Panc1 (cell line): ENCODE measurements at regions not wholly inside any gene's neighbourhood (a gene's known extent, or its start where the extent isn't known, plus 50 kb on each side); places are given as distances from the start of the nearest gene placed in this dataset.

Experiments
- ATAC-seq: fragments of 200-7000 bp; cut with Tn5 transposase; 2 replicates; pipeline ENCODE4 v1.9.1; 2020; ENCODE audit warnings: mild to moderate bottlenecking, moderate library complexity
- BruUV-seq: library from RNA; stranded (reverse); fragments of 400-500 nt; replicated peaks from 2 replicates; lab custom pipeline; 2021; lab: Mats Ljungman, UMichigan
- CTCF ChIA-PET: fragments of 300-600 bp; sonication (Branson Sonifier 250); formaldehyde crosslinking; loops from one replicate; lab custom pipeline; 2022; ENCODE audit warnings: antibody characterized with exemption; lab: Charles Lee
- POLR2A ChIA-PET: fragments of 300-600 bp; sonication (Branson Sonifier 250); formaldehyde crosslinking; loops from one replicate; lab custom pipeline; 2022; ENCODE audit warnings: antibody characterized with exemption; lab: Charles Lee
- DNase-seq: peaks from one replicate; pipeline ENCODE4 v3.0.0-alpha.2; 2010; ENCODE audit warnings: low read depth, low spot score
- H3K27ac ChIP-seq: 2 replicates; pipeline ENCODE4 v1.5.1; 2011; ENCODE audit warnings: mild to moderate bottlenecking, low read length, inconsistent platforms
- H3K27me3 ChIP-seq: fragments of 200-500 bp; sonication (Bioruptor generic); 2 replicates; pipeline ENCODE4 v1.6.0; 2014; ENCODE audit warnings: low read length, inconsistent platforms; ENCODE audit not compliant: control insufficient read depth, insufficient read depth
- H3K36me3 ChIP-seq: fragments of 200-500 bp; sonication (Bioruptor generic); 2 replicates; pipeline ENCODE4 v1.5.1; 2014; ENCODE audit warnings: inconsistent platforms, mild to moderate bottlenecking, low read length, moderate library complexity; ENCODE audit not compliant: control insufficient read depth, insufficient read depth
- H3K4me1 ChIP-seq: 2 replicates; pipeline ENCODE4 v1.5.1; 2011; ENCODE audit warnings: inconsistent platforms, mild to moderate bottlenecking, low read length, moderate library complexity; ENCODE audit not compliant: control insufficient read depth, insufficient read depth
- H3K4me3 ChIP-seq, 2 experiments: 2 replicates each; pipeline ENCODE4 v1.5.1; 2011 to 2012; ENCODE audit warnings: low read depth in 2 of 2, low read length in 2 of 2, mild to moderate bottlenecking in 2 of 2, inconsistent platforms in 1 of 2, moderate library complexity in 1 of 2
- H3K9me3 ChIP-seq: fragments of 200-500 bp; sonication (Bioruptor generic); 2 replicates; pipeline ENCODE4 v1.5.1; 2014; ENCODE audit warnings: low read depth, mild to moderate bottlenecking, inconsistent platforms, low read length, moderate library complexity; ENCODE audit not compliant: control insufficient read depth, insufficient read depth
- CTCF ChIP-seq: fragments of 450-650 bp; IDR thresholded peaks from 2 replicates; pipeline ENCODE4 v1.5.1; 2017; ENCODE audit warnings: mild to moderate bottlenecking
- POLR2AphosphoS5 ChIP-seq: IDR thresholded peaks from 2 replicates; pipeline ENCODE4 v1.6.1; 2012; ENCODE audit warnings: mild to moderate bottlenecking, low read depth, low read length, moderate library complexity
- REST ChIP-seq, 2 experiments: IDR thresholded peaks; 2 replicates each; pipeline ENCODE4 v1.6.1; 2011 to 2012; ENCODE audit warnings: low read depth in 2 of 2, control low read depth in 1 of 2, low read length in 1 of 2, mild to moderate bottlenecking in 1 of 2, moderate library complexity in 1 of 2; ENCODE audit not compliant: insufficient read depth in 1 of 2
- SIN3A ChIP-seq: IDR thresholded peaks from 2 replicates; pipeline ENCODE4 v1.6.1; 2012; ENCODE audit warnings: low read depth, mild to moderate bottlenecking, low read length, moderate library complexity, borderline replicate concordance; ENCODE audit not compliant: insufficient read depth
- TCF7L2 ChIP-seq: IDR thresholded peaks from 2 replicates; pipeline ENCODE4 v1.6.1; 2011; ENCODE audit warnings: mild to moderate bottlenecking, low read depth, low read length, inconsistent platforms
- in situ Hi-C: cut with HindIII; loops from 2 replicates; pipeline ENCODE4 v1.10.0; 2016; ENCODE audit warnings: low sequenced_read_pairs, low pct_unique_long_range_greater_than_20kb
- intact Hi-C: fragments of 100-400 bp; cut with micrococcal nuclease; formaldehyde crosslinking; loops from one replicate; pipeline ENCODE4 v1.10.0; 2022; ENCODE audit not compliant: unreplicated experiment

GRCh38 chrX:63270873-63271272 is 80.3 kb downstream of the SPIN4 start:
- H3K9me3 ChIP-seq: no peaks in the 10 kb centered on the region
- H3K4me1 ChIP-seq: no peaks in the 10 kb centered on the region
- H3K36me3 ChIP-seq: no peaks in the 10 kb centered on the region
- ChIA-PET POLR2A (no interaction called here), CTCF (no interaction called here)
- in situ Hi-C loops (no loop called here), intact Hi-C loops (no loop called here)
- TF ChIP-seq CTCF: no peak
- TF ChIP-seq POLR2AphosphoS5: no peak
- no peak for TF ChIP-seq TCF7L2
- no peak for TF ChIP-seq REST (IDR thresholded peaks at IDR 0.05; ENCODE audit: insufficient read depth in 1 of 2, low read depth in 2 of 2, low read length in 1 of 2)
- no peak for TF ChIP-seq SIN3A
- ATAC-seq (no peak), DNase-seq (no peak)
- no TSS peak for BruUV-seq
- H3K4me3 ChIP-seq: no peak overlapping the region
- H3K27me3 ChIP-seq: no peaks in the 10 kb centered on the region
- H3K27ac ChIP-seq: no peak overlapping the region

- no peaks in the 10 kb centered on the region for H3K9me3 ChIP-seq
- no peak for ATAC-seq
- in situ Hi-C loops: no loop called here
- H3K36me3 ChIP-seq: no peaks in the 10 kb centered on the region
- CTCF ChIA-PET: no interaction called here
- H3K27me3 ChIP-seq: no peaks in the 10 kb centered on the region
- H3K4me3 ChIP-seq: no peak overlapping the region
- H3K27ac ChIP-seq: no peak overlapping the region
- intact Hi-C loops: no loop called here
- no TSS peak for BruUV-seq
- no peaks in the 10 kb centered on the region for H3K4me1 ChIP-seq
- TF ChIP-seq TCF7L2 (no peak), SIN3A (no peak), CTCF (no peak), POLR2AphosphoS5 (no peak), REST (IDR thresholded peaks at IDR 0.05; ENCODE audit: insufficient read depth in 1 of 2, low read depth in 2 of 2, low read length in 1 of 2) (no peak)
- no peak for DNase-seq
- POLR2A ChIA-PET: interaction anchor here (0.6 kb wide), 1 partner anchor 77 kb away, joined by 9 read pairs; no protein-coding TSS in a partner anchor
Observed at GRCh38 chrX:63258144-63258543, 93.0 kb downstream of the SPIN4 start.
